Lung (tissue), 11 donors: ENCODE measurements at regions not wholly inside any gene's neighbourhood (a gene's known extent, or its start where the extent isn't known, plus 50 kb on each side); places are given as distances from the start of the nearest gene placed in this dataset.

Experiments
- ATAC-seq: fragments of 200-7000 bp; cut with Tn5 transposase; one replicate; pipeline ENCODE4 v1.9.1; 2020; ENCODE audit warnings: moderate number of reproducible peaks; ENCODE audit not compliant: insufficient read depth, low FRiP score
- DNase-seq, 3 donors: peaks; one replicate each; pipeline ENCODE4 v3.0.0-alpha.2; 2013 to 2017
- H3K27ac ChIP-seq, 2 donors: one replicate each; pipeline ENCODE4 v1.5.1; 2013; ENCODE audit warnings: mild to moderate bottlenecking in 2 of 2, moderate library complexity in 2 of 2, control low read depth in 1 of 2, inconsistent platforms in 1 of 2, low read depth in 1 of 2, low read length in 1 of 2
- H3K27me3 ChIP-seq, 3 donors: one replicate each; pipeline ENCODE4 v1.5.1; 2013; ENCODE audit warnings: low read length in 2 of 3; ENCODE audit not compliant: control insufficient read depth in 3 of 3, insufficient read depth in 3 of 3
- H3K36me3 ChIP-seq, 4 donors: one replicate each; pipeline ENCODE4 v1.5.1; 2013; ENCODE audit warnings: low read length in 4 of 4, mild to moderate bottlenecking in 1 of 4, moderate library complexity in 1 of 4; ENCODE audit not compliant: control insufficient read depth in 4 of 4, insufficient read depth in 4 of 4
- H3K4me1 ChIP-seq, 5 donors: one replicate each; pipeline ENCODE4 v1.5.1; 2013; ENCODE audit warnings: low read length in 5 of 5, mild to moderate bottlenecking in 2 of 5, moderate library complexity in 1 of 5; ENCODE audit not compliant: control insufficient read depth in 5 of 5, insufficient read depth in 5 of 5
- H3K4me3 ChIP-seq: one replicate; pipeline ENCODE4 v1.5.1; 2013; ENCODE audit warnings: mild to moderate bottlenecking, control low read depth, moderate library complexity
- H3K9ac ChIP-seq, 2 donors: one replicate each; pipeline ENCODE4 v1.5.1; 2013; ENCODE audit warnings: low read length in 2 of 2, control low read depth in 1 of 2; ENCODE audit not compliant: insufficient read depth in 1 of 2
- H3K9me3 ChIP-seq, 4 donors: one replicate each; pipeline ENCODE4 v1.5.1; 2013; ENCODE audit warnings: low read length in 3 of 4, mild to moderate bottlenecking in 1 of 4, moderate library complexity in 1 of 4; ENCODE audit not compliant: control insufficient read depth in 4 of 4, insufficient read depth in 3 of 4
- CTCF ChIP-seq: IDR thresholded peaks from 2 replicates; pipeline ENCODE4 v1.5.1; 2012; ENCODE audit warnings: mild to moderate bottlenecking; ENCODE audit errors: control extremely low read depth, extremely low read depth
- WGBS, 2 donors: extraction: QIAGEN DNeasy Blood & Tissue Kit; methylation state at CpG; one replicate each; pipeline ENCODE4 v1.1.7; 2013; 5-methylcytosine and 5-hydroxymethylcytosine counted together
- donor health status: control.
- donor health status: control.
- donor health status: Bipolar disorder and iron deficiency.
- donor health status: healthy.
- donor health status: DM: yes; HTN: yes; CAD: no.

DNA sequence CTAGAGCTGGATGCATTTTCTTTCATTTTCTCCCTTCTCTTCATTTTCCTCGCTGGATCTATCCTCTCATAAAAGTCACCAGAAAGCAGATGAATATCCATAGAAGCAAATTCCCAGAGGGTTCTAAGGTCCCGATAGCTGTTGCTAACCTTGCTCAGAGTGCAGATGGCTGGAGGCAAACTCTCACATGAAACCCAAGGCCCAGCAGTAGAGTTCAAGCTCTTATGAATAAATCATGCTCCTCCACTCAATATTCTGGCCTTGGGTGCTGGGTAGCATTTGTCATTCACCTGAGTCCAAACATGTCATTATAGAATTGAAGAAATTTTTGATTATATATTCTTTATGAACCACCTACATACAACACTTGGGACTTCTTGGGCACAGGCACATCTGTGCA, 539.7 kb upstream of the MARCKS start:
- no peaks in the 10 kb centered on the region for H3K36me3 ChIP-seq
- peaks cover 0 to 8% (median 1%) of the 10 kb centered on the region in 5 donors for H3K4me1 ChIP-seq
- TF ChIP-seq CTCF = no peak
- DNase-seq (no peak), ATAC-seq (no peak)
- no peaks in the 10 kb centered on the region for H3K9me3 ChIP-seq
- H3K27me3 ChIP-seq = no peaks in the 10 kb centered on the region
- 97 to 98% methylated on average over 2 of the region's 2 CpGs for WGBS, 2 donors
- H3K9ac ChIP-seq = no peak overlapping the region
- no peak overlapping the region for H3K4me3 ChIP-seq
- no peak overlapping the region for H3K27ac ChIP-seq

- H3K27me3 ChIP-seq = no peaks in the 10 kb centered on the region
- TF ChIP-seq CTCF = no peak
- H3K4me1 ChIP-seq = peaks cover 0 to 8% (median 1%) of the 10 kb centered on the region in 5 donors
- H3K27ac ChIP-seq = no peak overlapping the region
- no peaks in the 10 kb centered on the region for H3K9me3 ChIP-seq
- peak overlapping the region in 1 of 2 donors; percentile 17 for H3K9ac ChIP-seq
- no peaks in the 10 kb centered on the region for H3K36me3 ChIP-seq
- no peak for ATAC-seq
- WGBS, 2 donors = 80 to 92% methylated on average over 9 of the region's 9 CpGs
- H3K4me3 ChIP-seq = no peak overlapping the region
- DNase-seq = no peak
Measured at GRCh38 chr6:113317891-113318574, 539.1 kb upstream of the MARCKS start.

- no peaks in the 10 kb centered on the region for H3K36me3 ChIP-seq
- WGBS, 2 donors = 44 to 52% methylated on average over 5 of the region's 5 CpGs
- no peaks in the 10 kb centered on the region for H3K27me3 ChIP-seq
- no peak overlapping the region for H3K4me3 ChIP-seq
- peak overlapping the region in 1 of 2 donors; percentile 17 for H3K9ac ChIP-seq
- H3K4me1 ChIP-seq = peaks cover 0 to 8% (median 1%) of the 10 kb centered on the region in 5 donors
- DNase-seq = peak in 2 of 3 donors; percentile 74 to 84
- TF ChIP-seq CTCF = no peak
- ATAC-seq = no peak
- H3K9me3 ChIP-seq = no peaks in the 10 kb centered on the region
- no peak overlapping the region for H3K27ac ChIP-seq
Measured at GRCh38 chr6:113318575-113318917, 538.6 kb upstream of the MARCKS start.

DNA sequence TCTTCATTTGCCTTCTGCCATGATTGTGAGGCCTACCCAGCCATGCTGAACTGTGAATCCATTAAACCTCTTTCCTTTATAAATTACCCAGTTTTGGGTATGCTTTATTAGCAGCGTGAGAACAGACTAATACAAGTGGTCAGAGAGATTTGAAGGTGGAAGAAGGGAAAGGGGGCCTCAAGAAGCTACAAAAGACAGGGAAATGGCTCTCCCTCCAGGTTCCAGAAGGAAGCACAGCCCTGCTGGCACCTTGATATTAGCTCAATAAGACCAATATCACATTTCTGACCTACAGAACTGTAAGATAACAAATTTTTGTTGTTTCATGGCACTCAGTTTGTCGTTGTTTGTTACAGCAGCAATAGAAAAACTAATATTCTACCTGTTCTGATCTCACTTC, 536.5 kb upstream of the MARCKS start:
- no peaks in the 10 kb centered on the region for H3K9me3 ChIP-seq
- no peak for DNase-seq
- WGBS, 2 donors = 91 to 94% methylated on average over 2 of the region's 2 CpGs
- no peaks in the 10 kb centered on the region for H3K27me3 ChIP-seq
- H3K4me1 ChIP-seq = peaks cover 0 to 8% (median under 1%) of the 10 kb centered on the region in 5 donors
- H3K36me3 ChIP-seq = no peaks in the 10 kb centered on the region
- H3K9ac ChIP-seq = no peak overlapping the region
- TF ChIP-seq CTCF = no peak
- H3K4me3 ChIP-seq = no peak overlapping the region
- no peak for ATAC-seq
- no peak overlapping the region for H3K27ac ChIP-seq
